Right atrium auricular region (tissue), 2 donors: ENCODE measurements at regions not wholly inside any gene's neighbourhood (a gene's known extent, or its start where the extent isn't known, plus 50 kb on each side); places are given as distances from the start of the nearest gene placed in this dataset.

Experiments
- DNase-seq: peaks from one replicate; pipeline ENCODE4 v3.0.0-alpha.2; 2019; ENCODE audit warnings: low spot score
- H3K27ac ChIP-seq, 2 donors: fragments of 200-600 bp; sonication (generic); 1 replicate in 1 of 2; 2 replicates in 1 of 2; pipeline ENCODE4 v1.5.1; 2016 to 2019
- H3K27me3 ChIP-seq, 2 donors: fragments of 200-600 bp; sonication (generic); one replicate each; pipeline versions ENCODE4 v1.5.1 to v1.6.0; 2017 to 2019
- H3K36me3 ChIP-seq: fragments of 200-600 bp; sonication (generic); one replicate; pipeline ENCODE4 v1.5.1; 2016
- H3K4me1 ChIP-seq, 2 donors: fragments of 200-600 bp; sonication (generic); one replicate each; pipeline versions ENCODE4 v1.5.1 to v1.6.0; 2017 to 2019
- H3K4me3 ChIP-seq, 2 donors: fragments of 200-600 bp; sonication (generic); 1 replicate in 1 of 2; 2 replicates in 1 of 2; pipeline ENCODE4 v1.5.1; 2017 to 2019; ENCODE audit warnings: mild to moderate bottlenecking in 1 of 2, moderate library complexity in 1 of 2
- H3K9me3 ChIP-seq, 2 donors: fragments of 200-600 bp; sonication (generic); one replicate each; pipeline ENCODE4 v1.5.1; 2019
- CTCF ChIP-seq, 2 donors: fragments of 200-600 bp; sonication (generic); IDR thresholded peaks; one replicate each; pipeline ENCODE4 v1.5.1; 2019; ENCODE audit warnings: antibody characterized with exemption in 2 of 2

- no peak for TF ChIP-seq CTCF (IDR thresholded peaks at IDR 0.05)
- Histone ChIP-seq H3K36me3 (no peaks in the 10 kb centered on the region), H3K9me3 (no peaks in the 10 kb centered on the region), H3K4me3 (no peak overlapping the region), H3K4me1 (no peaks in the 10 kb centered on the region), H3K27ac (peak overlapping the region in 1 of 2 donors; percentile 25), H3K27me3 (no peaks in the 10 kb centered on the region)
- DNase-seq: no peak
Measured at GRCh38 chr10:28797904-28798371, 120.6 kb downstream of the BAMBI start.

GRCh38 chr10:28798428-28798955 lies 121.2 kb downstream of the BAMBI start:
- Histone ChIP-seq H3K27me3 (no peaks in the 10 kb centered on the region), H3K9me3 (no peaks in the 10 kb centered on the region), H3K4me1 (no peaks in the 10 kb centered on the region), H3K27ac (peak overlapping the region in 1 of 2 donors; percentile 10), H3K36me3 (no peaks in the 10 kb centered on the region), H3K4me3 (no peak overlapping the region)
- no peak for DNase-seq
- no peak for TF ChIP-seq CTCF (IDR thresholded peaks at IDR 0.05)

- no peak overlapping the region for H3K27ac ChIP-seq
Measured at GRCh38 chr10:28798964-28799363, 121.6 kb downstream of the BAMBI start.

GRCh38 chr10:28800144-28800543 lies 122.8 kb downstream of the BAMBI start:
- H3K9me3 ChIP-seq: no peaks in the 10 kb centered on the region
- H3K4me3 ChIP-seq: no peak overlapping the region
- no peak overlapping the region for H3K27ac ChIP-seq
- no peak for TF ChIP-seq CTCF (IDR thresholded peaks at IDR 0.05)
- no peaks in the 10 kb centered on the region for H3K36me3 ChIP-seq
- no peaks in the 10 kb centered on the region for H3K27me3 ChIP-seq
- no peak for DNase-seq
- H3K4me1 ChIP-seq: no peaks in the 10 kb centered on the region

More at GRCh38 chr10:28798964-28799363, 121.6 kb downstream of the BAMBI start:
- Histone ChIP-seq H3K27me3 (no peaks in the 10 kb centered on the region), H3K36me3 (no peaks in the 10 kb centered on the region), H3K4me1 (no peaks in the 10 kb centered on the region), H3K9me3 (no peaks in the 10 kb centered on the region), H3K4me3 (no peak overlapping the region)
- DNase-seq: no peak
- no peak for TF ChIP-seq CTCF (IDR thresholded peaks at IDR 0.05)

GRCh38 chr10:28801247-28801646 lies 123.9 kb downstream of the BAMBI start:
- DNase-seq: no peak
- TF ChIP-seq CTCF (IDR thresholded peaks at IDR 0.05): no peak
- Histone ChIP-seq H3K4me1 (peaks cover 0 to 6% of the 10 kb centered on the region in 2 donors), H3K4me3 (no peak overlapping the region), H3K27ac (no peak overlapping the region), H3K9me3 (no peaks in the 10 kb centered on the region), H3K27me3 (no peaks in the 10 kb centered on the region), H3K36me3 (no peaks in the 10 kb centered on the region)

- no peak overlapping the region for H3K27ac ChIP-seq
- peaks cover 0 to 10% of the 10 kb centered on the region in 2 donors for H3K4me1 ChIP-seq
- no peak for TF ChIP-seq CTCF (IDR thresholded peaks at IDR 0.05)
- no peaks in the 10 kb centered on the region for H3K36me3 ChIP-seq
- no peaks in the 10 kb centered on the region for H3K9me3 ChIP-seq
- H3K4me3 ChIP-seq: no peak overlapping the region
- no peak for DNase-seq
- H3K27me3 ChIP-seq: no peaks in the 10 kb centered on the region
Measured at GRCh38 chr10:28801869-28802268, 124.5 kb downstream of the BAMBI start.
